Activated CD8-positive, alpha-beta T cell treated with anti-CD3 and anti-CD28 coated beads for 36 hours (primary cell): ENCODE measurements at regions not wholly inside any gene's neighbourhood (a gene's known extent, or its start where the extent isn't known, plus 50 kb on each side); places are given as distances from the start of the nearest gene placed in this dataset.

Experiments used
- ATAC-seq: fragments of 200-7000 bp; cut with Tn5 transposase; one replicate; pipeline ENCODE4 v1.10.0; 2021; ENCODE audit warnings: mild to moderate bottlenecking, moderate library complexity
- CTCF ChIA-PET: fragments of 350-600 bp; sonication (Branson Sonifier 250); formaldehyde crosslinking; loops from one replicate; lab custom pipeline; 2021; ENCODE audit warnings: antibody characterized with exemption; lab: Charles Lee
- POLR2A ChIA-PET: fragments of 350-600 bp; sonication (Branson Sonifier 250); formaldehyde crosslinking; loops from one replicate; lab custom pipeline; 2021; ENCODE audit warnings: antibody characterized with exemption; lab: Charles Lee
- DNase-seq: peaks from one replicate; pipeline ENCODE4 v3.0.0-alpha.2; 2020
- H3K27ac Mint-ChIP-seq: one replicate; pipeline ENCODE4 v1.8.0; 2021; ENCODE audit warnings: mild to moderate bottlenecking, mixed read lengths
- H3K27me3 Mint-ChIP-seq: one replicate; pipeline ENCODE4 v1.8.0; 2021; ENCODE audit warnings: mixed read lengths
- H3K36me3 Mint-ChIP-seq: one replicate; pipeline ENCODE4 v1.8.0; 2021; ENCODE audit warnings: low read depth, mixed read lengths
- H3K4me1 Mint-ChIP-seq: one replicate; pipeline ENCODE4 v1.8.0; 2021; ENCODE audit warnings: low read depth, mixed read lengths
- H3K4me3 Mint-ChIP-seq: one replicate; pipeline ENCODE4 v1.8.0; 2021; ENCODE audit warnings: mild to moderate bottlenecking, moderate library complexity, mixed read lengths
- H3K9me3 Mint-ChIP-seq: one replicate; pipeline ENCODE4 v1.8.0; 2021; ENCODE audit warnings: mixed read lengths
- intact Hi-C: fragments of 100-400 bp; cut with micrococcal nuclease; formaldehyde crosslinking; loops from one replicate; pipeline ENCODE4 v1.10.0; 2022
- TF ChIP-seq, protein P1 (sequence below): fragments of 200-600 bp; IDR thresholded peaks from one replicate; pipeline ENCODE4 v1.8.0; 2022; ENCODE audit warnings: antibody characterized with exemption, mild to moderate bottlenecking

DNA sequence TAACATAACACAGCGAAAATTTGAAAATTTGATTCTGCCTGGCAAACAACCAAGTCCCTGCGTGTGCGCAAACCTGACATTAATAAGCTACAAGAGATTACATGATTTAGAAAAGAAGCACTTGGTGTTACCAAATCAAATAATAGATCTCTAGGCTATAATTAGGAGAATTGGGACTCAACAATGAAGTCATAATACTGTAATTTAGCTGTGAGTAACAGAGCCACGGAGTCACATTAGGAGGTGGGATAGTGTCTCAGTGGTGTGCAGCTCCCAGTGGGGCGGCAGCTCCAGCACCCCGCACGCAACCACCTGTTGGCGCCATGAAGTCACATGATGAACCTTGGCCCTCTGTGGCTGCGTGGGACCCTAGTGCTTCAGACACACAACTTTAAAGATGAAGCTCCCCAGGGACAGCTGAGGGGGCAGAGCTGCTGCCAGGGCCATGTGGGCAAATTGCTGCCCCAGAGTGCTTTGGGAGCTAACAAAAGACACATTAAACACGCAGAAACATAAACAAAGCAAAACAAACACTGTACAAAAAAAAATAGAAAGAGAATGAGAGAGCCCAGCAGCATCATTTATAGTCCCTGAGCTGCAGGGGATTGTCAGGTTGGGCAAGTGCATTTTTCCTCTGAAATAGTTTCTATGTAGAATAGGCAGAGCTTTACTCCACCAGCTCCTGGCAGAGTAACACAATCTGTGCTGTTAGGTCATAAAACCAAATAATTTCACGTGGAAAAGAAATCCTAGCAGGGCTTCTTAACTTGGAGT is 605.6 kb downstream of the SOX6 start:
- Mint-ChIP-seq H3K9me3 (peaks cover 7% of the 10 kb centered on the region), H3K36me3 (no peaks in the 10 kb centered on the region), H3K27me3 (no peaks in the 10 kb centered on the region), H3K4me3 (no peak overlapping the region), H3K27ac (no peak overlapping the region), H3K4me1 (no peaks in the 10 kb centered on the region)
- CTCF ChIA-PET: no interaction called here
- intact Hi-C loops: no loop called here
- TF ChIP-seq, protein P1, sequence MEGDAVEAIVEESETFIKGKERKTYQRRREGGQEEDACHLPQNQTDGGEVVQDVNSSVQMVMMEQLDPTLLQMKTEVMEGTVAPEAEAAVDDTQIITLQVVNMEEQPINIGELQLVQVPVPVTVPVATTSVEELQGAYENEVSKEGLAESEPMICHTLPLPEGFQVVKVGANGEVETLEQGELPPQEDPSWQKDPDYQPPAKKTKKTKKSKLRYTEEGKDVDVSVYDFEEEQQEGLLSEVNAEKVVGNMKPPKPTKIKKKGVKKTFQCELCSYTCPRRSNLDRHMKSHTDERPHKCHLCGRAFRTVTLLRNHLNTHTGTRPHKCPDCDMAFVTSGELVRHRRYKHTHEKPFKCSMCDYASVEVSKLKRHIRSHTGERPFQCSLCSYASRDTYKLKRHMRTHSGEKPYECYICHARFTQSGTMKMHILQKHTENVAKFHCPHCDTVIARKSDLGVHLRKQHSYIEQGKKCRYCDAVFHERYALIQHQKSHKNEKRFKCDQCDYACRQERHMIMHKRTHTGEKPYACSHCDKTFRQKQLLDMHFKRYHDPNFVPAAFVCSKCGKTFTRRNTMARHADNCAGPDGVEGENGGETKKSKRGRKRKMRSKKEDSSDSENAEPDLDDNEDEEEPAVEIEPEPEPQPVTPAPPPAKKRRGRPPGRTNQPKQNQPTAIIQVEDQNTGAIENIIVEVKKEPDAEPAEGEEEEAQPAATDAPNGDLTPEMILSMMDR: no peak
- ATAC-seq: no peak
- no peak for DNase-seq
- POLR2A ChIA-PET: no interaction called here

DNA sequence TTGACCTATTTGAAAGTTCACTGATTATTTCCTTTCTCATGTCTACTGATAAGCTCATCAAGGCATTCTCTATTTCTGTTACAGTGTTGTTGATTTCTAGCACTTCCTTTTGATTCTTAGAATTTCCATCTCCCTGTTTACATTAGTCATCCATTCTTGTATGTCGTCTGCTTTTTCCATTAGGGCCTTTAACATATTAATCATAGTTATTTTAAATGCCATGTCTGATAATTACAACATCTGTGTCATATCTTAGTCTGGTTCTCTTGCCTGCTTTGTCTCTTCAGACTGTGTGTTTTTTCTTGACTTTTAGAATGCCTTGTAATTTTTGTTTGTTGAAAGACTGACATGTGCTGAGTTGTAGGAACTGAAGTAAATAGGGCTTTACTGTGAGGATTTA is 602.1 kb downstream of the SOX6 start:
- ChIA-PET CTCF (no interaction called here), POLR2A (no interaction called here)
- Mint-ChIP-seq H3K27me3 (no peaks in the 10 kb centered on the region), H3K36me3 (no peaks in the 10 kb centered on the region), H3K4me1 (no peaks in the 10 kb centered on the region), H3K4me3 (no peak overlapping the region), H3K9me3 (peaks cover 7% of the 10 kb centered on the region), H3K27ac (no peak overlapping the region)
- DNase-seq (no peak), ATAC-seq (no peak)
- intact Hi-C loops: no loop called here
- TF ChIP-seq, protein P1: no peak

- Mint-ChIP-seq H3K36me3 (no peaks in the 10 kb centered on the region), H3K27ac (no peak overlapping the region), H3K4me1 (no peaks in the 10 kb centered on the region), H3K27me3 (no peaks in the 10 kb centered on the region), H3K9me3 (peaks cover 7% of the 10 kb centered on the region), H3K4me3 (no peak overlapping the region)
- DNase-seq (no peak), ATAC-seq (no peak)
- TF ChIP-seq, protein P1: no peak
- ChIA-PET POLR2A (no interaction called here), CTCF (no interaction called here)
- intact Hi-C loops: no loop called here
Measured at GRCh38 chr11:15757048-15757698, 599.2 kb downstream of the SOX6 start.

GRCh38 chr11:15758857-15759465 is 597.4 kb downstream of the SOX6 start:
- intact Hi-C loops: no loop called here
- CTCF ChIA-PET: no interaction called here
- no peaks in the 10 kb centered on the region for H3K27me3 Mint-ChIP-seq
- POLR2A ChIA-PET: no interaction called here
- DNase-seq (no peak), ATAC-seq (no peak)
- TF ChIP-seq, protein P1: no peak
- H3K36me3 Mint-ChIP-seq: no peaks in the 10 kb centered on the region
- H3K9me3 Mint-ChIP-seq: peaks cover 4% of the 10 kb centered on the region
- H3K4me3 Mint-ChIP-seq: no peak overlapping the region
- no peak overlapping the region for H3K27ac Mint-ChIP-seq
- no peaks in the 10 kb centered on the region for H3K4me1 Mint-ChIP-seq

- DNase-seq (no peak), ATAC-seq (no peak)
- CTCF ChIA-PET: interaction anchor here (1.2 kb wide), 1 partner anchor 9 kb away, joined by 3 read pairs; no protein-coding TSS in a partner anchor
- H3K27me3 Mint-ChIP-seq: no peaks in the 10 kb centered on the region
- H3K4me3 Mint-ChIP-seq: no peak overlapping the region
- no peaks in the 10 kb centered on the region for H3K9me3 Mint-ChIP-seq
- intact Hi-C loops: no loop called here
- H3K4me1 Mint-ChIP-seq: no peaks in the 10 kb centered on the region
- POLR2A ChIA-PET: no interaction called here
- H3K27ac Mint-ChIP-seq: no peak overlapping the region
- TF ChIP-seq, protein P1: no peak
- no peaks in the 10 kb centered on the region for H3K36me3 Mint-ChIP-seq
Measured at GRCh38 chr11:15761235-15761634, 595.1 kb downstream of the SOX6 start.
